ENCODE measurements at regions not wholly inside any gene's neighbourhood (a gene's known extent, or its start where the extent isn't known, plus 50 kb on each side); places are given as distances from the start of the nearest gene placed in this dataset.

DNA sequence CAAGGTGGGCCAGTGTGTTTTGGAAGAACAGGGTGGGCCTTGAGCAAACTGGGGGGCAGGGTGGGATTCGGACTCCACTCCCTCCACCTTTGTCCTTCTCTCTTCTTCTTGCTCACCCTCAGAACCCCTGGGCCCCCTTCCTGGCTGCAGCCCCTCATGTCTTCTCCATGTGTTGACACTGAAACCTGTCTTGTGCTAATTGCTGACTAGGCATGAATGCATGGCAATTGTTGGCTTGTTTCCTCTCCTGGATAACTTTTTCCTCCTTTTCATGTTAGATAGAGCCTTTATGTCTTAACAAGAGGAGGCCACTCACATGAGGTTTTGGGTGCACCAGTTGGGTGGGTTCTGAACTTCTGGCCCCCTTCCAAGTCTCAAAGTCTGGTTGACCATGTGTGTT is 181.6 kb upstream of the MKI67 start:
- no peak for DNase-seq (ENCODE audit: low read depth)
- Histone ChIP-seq H3K36me3 (ENCODE audit: control insufficient read depth, insufficient read depth, low read length) (no peaks in the 10 kb centered on the region), H3K27me3 (ENCODE audit: control insufficient read depth, insufficient read depth, low read length) (no peaks in the 10 kb centered on the region), H3K4me3 (ENCODE audit: low read depth, low read length) (no peak overlapping the region)
- no peak for FAIRE-seq
- TF ChIP-seq, protein P1, sequence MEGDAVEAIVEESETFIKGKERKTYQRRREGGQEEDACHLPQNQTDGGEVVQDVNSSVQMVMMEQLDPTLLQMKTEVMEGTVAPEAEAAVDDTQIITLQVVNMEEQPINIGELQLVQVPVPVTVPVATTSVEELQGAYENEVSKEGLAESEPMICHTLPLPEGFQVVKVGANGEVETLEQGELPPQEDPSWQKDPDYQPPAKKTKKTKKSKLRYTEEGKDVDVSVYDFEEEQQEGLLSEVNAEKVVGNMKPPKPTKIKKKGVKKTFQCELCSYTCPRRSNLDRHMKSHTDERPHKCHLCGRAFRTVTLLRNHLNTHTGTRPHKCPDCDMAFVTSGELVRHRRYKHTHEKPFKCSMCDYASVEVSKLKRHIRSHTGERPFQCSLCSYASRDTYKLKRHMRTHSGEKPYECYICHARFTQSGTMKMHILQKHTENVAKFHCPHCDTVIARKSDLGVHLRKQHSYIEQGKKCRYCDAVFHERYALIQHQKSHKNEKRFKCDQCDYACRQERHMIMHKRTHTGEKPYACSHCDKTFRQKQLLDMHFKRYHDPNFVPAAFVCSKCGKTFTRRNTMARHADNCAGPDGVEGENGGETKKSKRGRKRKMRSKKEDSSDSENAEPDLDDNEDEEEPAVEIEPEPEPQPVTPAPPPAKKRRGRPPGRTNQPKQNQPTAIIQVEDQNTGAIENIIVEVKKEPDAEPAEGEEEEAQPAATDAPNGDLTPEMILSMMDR (IDR thresholded peaks at IDR 0.05; ENCODE audit: insufficient read depth, low read length, severe bottlenecking): no peak

DNA sequence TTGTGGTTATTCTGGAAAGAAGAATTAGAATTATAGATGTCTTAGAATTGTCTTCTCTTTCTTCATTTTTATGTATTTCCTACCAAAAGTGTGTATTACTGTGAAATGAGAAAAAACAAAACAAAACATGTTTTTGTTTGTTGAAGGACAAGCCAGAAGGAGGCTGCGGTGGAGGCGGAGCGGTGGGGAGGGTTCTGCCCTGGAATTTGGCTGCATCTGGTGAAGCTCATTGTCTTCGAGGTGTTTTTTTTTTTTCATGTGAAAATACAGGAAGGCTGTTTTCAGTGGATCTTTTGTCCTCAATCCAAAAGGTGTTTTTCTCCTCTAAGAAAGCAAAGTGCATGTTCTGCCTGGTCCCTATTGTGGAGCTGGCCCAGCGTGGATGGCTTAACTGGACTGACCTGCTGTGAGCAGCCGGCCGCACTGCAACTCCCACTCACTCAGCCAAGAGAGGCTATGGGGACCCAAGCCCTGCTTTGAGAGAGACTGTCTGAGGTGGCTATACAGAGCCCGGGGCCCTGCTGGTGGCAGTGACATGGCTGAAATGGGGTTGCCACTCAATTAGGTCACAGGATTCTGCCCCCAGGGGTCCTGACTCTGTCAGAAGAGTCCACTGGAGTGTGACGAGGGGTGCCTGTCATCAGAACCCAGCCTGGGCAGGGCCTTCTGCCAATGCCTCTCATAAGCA is 184.9 kb upstream of the MKI67 start:
- DNase-seq (ENCODE audit: low read depth) (no peak), FAIRE-seq (no peak)

DNA sequence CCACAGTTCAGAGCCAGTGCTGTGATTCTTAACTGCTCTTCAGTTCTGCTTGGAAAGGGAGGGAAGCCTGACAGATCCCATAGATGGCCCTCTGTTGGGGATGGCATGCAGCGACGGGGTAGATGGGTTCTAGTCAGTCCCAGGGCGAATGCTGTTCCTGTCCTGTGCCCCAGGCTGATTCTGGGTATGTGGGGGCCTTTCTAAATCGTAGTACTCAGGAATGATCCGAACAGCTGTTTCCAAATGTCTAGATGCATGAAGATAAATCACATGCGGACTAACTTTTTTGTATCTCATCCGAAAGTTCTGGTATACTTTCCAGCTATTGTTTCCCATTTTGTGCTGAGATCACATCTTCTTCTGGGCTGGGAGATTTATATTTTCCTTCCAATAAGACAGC is 186.0 kb upstream of the MKI67 start:
- Histone ChIP-seq H3K4me3 (ENCODE audit: low read depth, low read length) (no peak overlapping the region), H3K36me3 (ENCODE audit: control insufficient read depth, insufficient read depth, low read length) (no peaks in the 10 kb centered on the region), H3K27me3 (ENCODE audit: control insufficient read depth, insufficient read depth, low read length) (no peaks in the 10 kb centered on the region)
- no peak for DNase-seq (ENCODE audit: low read depth)
- FAIRE-seq: peak; percentile 43
- TF ChIP-seq, protein P1 (IDR thresholded peaks at IDR 0.05; ENCODE audit: insufficient read depth, low read length, severe bottlenecking): no peak

More for the DNA sequence above, 184.9 kb upstream of the MKI67 start:
- TF ChIP-seq, protein P1 (IDR thresholded peaks at IDR 0.05; ENCODE audit: insufficient read depth, low read length, severe bottlenecking): no peak
- Histone ChIP-seq H3K4me3 (ENCODE audit: low read depth, low read length) (no peak overlapping the region), H3K27me3 (ENCODE audit: control insufficient read depth, insufficient read depth, low read length) (no peaks in the 10 kb centered on the region), H3K36me3 (ENCODE audit: control insufficient read depth, insufficient read depth, low read length) (no peaks in the 10 kb centered on the region)

DNA sequence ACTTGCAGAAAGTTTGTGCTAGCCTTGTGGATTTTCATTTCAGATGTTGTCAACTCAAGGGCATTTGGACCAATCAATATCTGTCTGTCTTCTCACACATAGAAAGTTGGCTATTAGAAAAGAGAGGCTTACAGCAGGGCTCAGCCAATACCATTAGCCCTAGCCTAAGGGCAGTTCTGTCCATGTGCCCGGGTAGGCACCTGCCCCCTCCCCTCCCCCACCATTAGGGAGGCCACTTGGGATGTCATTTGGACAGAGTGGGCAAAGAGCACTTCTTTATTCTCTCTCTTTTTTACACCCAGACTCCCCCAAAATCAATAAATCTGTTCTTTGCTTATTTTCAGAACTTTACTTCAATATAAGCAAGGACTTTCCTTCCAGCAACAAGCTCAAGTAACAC is 188.5 kb upstream of the MKI67 start:
- TF ChIP-seq, protein P1 (IDR thresholded peaks at IDR 0.05; ENCODE audit: insufficient read depth, low read length, severe bottlenecking): no peak

DNA sequence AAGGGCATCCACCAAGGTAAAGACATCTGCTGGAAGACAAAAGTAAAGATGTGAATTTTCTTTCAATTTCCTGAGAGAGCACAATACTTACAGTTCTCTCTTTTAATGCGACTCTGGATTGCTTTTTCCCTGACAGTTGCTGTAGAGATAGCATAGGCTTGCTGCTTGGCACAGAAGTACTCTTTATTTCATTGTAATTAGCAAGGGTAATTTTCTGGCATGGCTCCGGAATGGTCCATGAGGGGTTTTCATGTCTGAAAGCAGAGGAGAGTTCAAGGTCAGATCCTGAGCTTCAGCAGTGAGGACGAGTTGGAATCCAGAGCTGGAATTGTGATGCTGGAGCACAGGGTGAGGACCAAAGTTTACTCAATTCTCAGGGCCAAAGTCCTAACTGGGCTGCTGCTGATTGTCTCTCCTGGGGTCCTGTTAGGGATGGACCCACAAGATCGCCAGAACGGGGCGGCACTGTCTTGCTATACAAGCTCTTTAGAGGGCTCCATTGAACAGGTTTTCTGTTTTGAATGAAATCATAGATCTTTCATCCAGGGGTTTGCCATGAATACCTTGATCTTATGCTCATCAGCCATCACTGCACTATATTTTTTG is 190.0 kb upstream of the MKI67 start:
- H3K4me3 ChIP-seq (ENCODE audit: low read depth, low read length): no peak overlapping the region
- H3K27me3 ChIP-seq (ENCODE audit: control insufficient read depth, insufficient read depth, low read length): no peaks in the 10 kb centered on the region
- FAIRE-seq (no peak), DNase-seq (ENCODE audit: low read depth) (no peak)
- no peaks in the 10 kb centered on the region for H3K36me3 ChIP-seq (ENCODE audit: control insufficient read depth, insufficient read depth, low read length)
- TF ChIP-seq, protein P1 (IDR thresholded peaks at IDR 0.05; ENCODE audit: insufficient read depth, low read length, severe bottlenecking): no peak

More for the DNA sequence above, 188.5 kb upstream of the MKI67 start:
- no peaks in the 10 kb centered on the region for H3K36me3 ChIP-seq (ENCODE audit: control insufficient read depth, insufficient read depth, low read length)
- no peak for FAIRE-seq
- no peaks in the 10 kb centered on the region for H3K27me3 ChIP-seq (ENCODE audit: control insufficient read depth, insufficient read depth, low read length)
- H3K4me3 ChIP-seq (ENCODE audit: low read depth, low read length): no peak overlapping the region
- no peak for DNase-seq (ENCODE audit: low read depth)

All from bronchial epithelial cell (primary cell).